ENCODE measurements at regions not wholly inside any gene's neighbourhood (a gene's known extent, or its start where the extent isn't known, plus 50 kb on each side); places are given as distances from the start of the nearest gene placed in this dataset.

GRCh38 chr5:135208555-135208902 is 174.5 kb upstream of the PITX1 start:
- Mint-ChIP-seq H3K36me3 (ENCODE audit: low read depth) (no peaks in the 10 kb centered on the region), H3K27me3 (peaks cover 16% of the 10 kb centered on the region), H3K4me3 (no peak overlapping the region), H3K9me3 (peaks cover 6% of the 10 kb centered on the region), H3K4me1 (peaks cover 6% of the 10 kb centered on the region), H3K27ac (no peak overlapping the region)
- ChIA-PET POLR2A (no interaction called here), CTCF (no interaction called here)
- DNase-seq, result no peak

GRCh38 chr5:135207866-135208265 is 173.8 kb upstream of the PITX1 start:
- POLR2A ChIA-PET, result no interaction called here
- CTCF ChIA-PET, result no interaction called here
- H3K4me1 Mint-ChIP-seq, result peaks cover 6% of the 10 kb centered on the region

GRCh38 chr5:135206862-135207261 is 172.8 kb upstream of the PITX1 start:
- Mint-ChIP-seq H3K4me1 (peaks cover 6% of the 10 kb centered on the region), H3K4me3 (no peak overlapping the region), H3K9me3 (peaks cover 13% of the 10 kb centered on the region), H3K27ac (no peak overlapping the region), H3K27me3 (peaks cover 27% of the 10 kb centered on the region), H3K36me3 (ENCODE audit: low read depth) (peaks cover 3% of the 10 kb centered on the region)
- no peak for DNase-seq
- POLR2A ChIA-PET, result no interaction called here
- CTCF ChIA-PET, result no interaction called here

More at GRCh38 chr5:135207866-135208265, 173.8 kb upstream of the PITX1 start:
- DNase-seq, result no peak
- Mint-ChIP-seq H3K9me3 (peaks cover 8% of the 10 kb centered on the region), H3K36me3 (ENCODE audit: low read depth) (peaks cover 3% of the 10 kb centered on the region), H3K4me3 (no peak overlapping the region), H3K27me3 (peaks cover 19% of the 10 kb centered on the region), H3K27ac (no peak overlapping the region)

GRCh38 chr5:135205632-135206349 is 171.8 kb upstream of the PITX1 start:
- ChIA-PET CTCF (no interaction called here), POLR2A (no interaction called here)
- no peak overlapping the region for H3K27ac Mint-ChIP-seq
- H3K9me3 Mint-ChIP-seq, result peaks cover 13% of the 10 kb centered on the region
- no peak overlapping the region for H3K4me3 Mint-ChIP-seq
- H3K27me3 Mint-ChIP-seq, result peaks cover 28% of the 10 kb centered on the region
- peaks cover 6% of the 10 kb centered on the region for H3K4me1 Mint-ChIP-seq
- no peak for DNase-seq
- H3K36me3 Mint-ChIP-seq (ENCODE audit: low read depth), result peaks cover 3% of the 10 kb centered on the region

- Mint-ChIP-seq H3K27me3 (peaks cover 44% of the 10 kb centered on the region), H3K4me1 (peaks cover 6% of the 10 kb centered on the region), H3K36me3 (ENCODE audit: low read depth) (peaks cover 3% of the 10 kb centered on the region), H3K4me3 (no peak overlapping the region), H3K27ac (no peak overlapping the region), H3K9me3 (peaks cover 13% of the 10 kb centered on the region)
- ChIA-PET CTCF (no interaction called here), POLR2A (no interaction called here)
- no peak for DNase-seq
These were observed 170.1 kb upstream of the PITX1 start for GRCh38 chr5:135204151-135204600.

- ChIA-PET CTCF (no interaction called here), POLR2A (no interaction called here)
- Mint-ChIP-seq H3K9me3 (peaks cover 13% of the 10 kb centered on the region), H3K36me3 (ENCODE audit: low read depth) (peaks cover 3% of the 10 kb centered on the region), H3K27ac (no peak overlapping the region), H3K4me3 (no peak overlapping the region), H3K4me1 (peaks cover 6% of the 10 kb centered on the region), H3K27me3 (peaks cover 48% of the 10 kb centered on the region)
- no peak for DNase-seq
These were observed 169.6 kb upstream of the PITX1 start for GRCh38 chr5:135203593-135204036.

- DNase-seq, result no peak
- H3K4me1 Mint-ChIP-seq, result peaks cover 6% of the 10 kb centered on the region
- H3K9me3 Mint-ChIP-seq, result peaks cover 13% of the 10 kb centered on the region
- H3K27me3 Mint-ChIP-seq, result peaks cover 50% of the 10 kb centered on the region
- CTCF ChIA-PET, result no interaction called here
- H3K36me3 Mint-ChIP-seq (ENCODE audit: low read depth), result peaks cover 3% of the 10 kb centered on the region
- no peak overlapping the region for H3K4me3 Mint-ChIP-seq
- POLR2A ChIA-PET, result no interaction called here
- no peak overlapping the region for H3K27ac Mint-ChIP-seq
These were observed 169.0 kb upstream of the PITX1 start for GRCh38 chr5:135203019-135203418.

GRCh38 chr5:135199919-135200318 is 165.9 kb upstream of the PITX1 start:
- Mint-ChIP-seq H3K27ac (no peak overlapping the region), H3K4me1 (peaks cover 6% of the 10 kb centered on the region), H3K9me3 (peaks cover 13% of the 10 kb centered on the region), H3K27me3 (peaks cover 58% of the 10 kb centered on the region), H3K36me3 (ENCODE audit: low read depth) (peaks cover 3% of the 10 kb centered on the region), H3K4me3 (no peak overlapping the region)
- POLR2A ChIA-PET, result no interaction called here
- DNase-seq, result no peak
- CTCF ChIA-PET, result no interaction called here

- ChIA-PET POLR2A (no interaction called here), CTCF (no interaction called here)
- Mint-ChIP-seq H3K36me3 (ENCODE audit: low read depth) (no peaks in the 10 kb centered on the region), H3K27ac (no peak overlapping the region), H3K4me3 (no peak overlapping the region), H3K4me1 (no peaks in the 10 kb centered on the region), H3K27me3 (peaks cover 68% of the 10 kb centered on the region), H3K9me3 (no peaks in the 10 kb centered on the region)
- no peak for DNase-seq
These were observed 162.5 kb upstream of the PITX1 start for GRCh38 chr5:135196483-135196882.

GRCh38 chr5:135195270-135195608 is 161.2 kb upstream of the PITX1 start:
- CTCF ChIA-PET, result no interaction called here
- DNase-seq, result no peak

GRCh38 chr5:135194573-135195269 is 160.7 kb upstream of the PITX1 start:
- H3K36me3 Mint-ChIP-seq (ENCODE audit: low read depth), result no peaks in the 10 kb centered on the region
- H3K4me1 Mint-ChIP-seq, result peaks cover 1% of the 10 kb centered on the region
- DNase-seq, result no peak
- peaks cover 71% of the 10 kb centered on the region for H3K27me3 Mint-ChIP-seq
- H3K27ac Mint-ChIP-seq, result no peak overlapping the region
- POLR2A ChIA-PET, result no interaction called here
- H3K4me3 Mint-ChIP-seq, result no peak overlapping the region
- H3K9me3 Mint-ChIP-seq, result no peaks in the 10 kb centered on the region
- CTCF ChIA-PET, result interaction anchor here (1.5 kb wide), 1 partner anchor 17 kb away, joined by 3 read pairs; no protein-coding TSS in a partner anchor

More at GRCh38 chr5:135195270-135195608, 161.2 kb upstream of the PITX1 start:
- H3K27ac Mint-ChIP-seq, result no peak overlapping the region
- no peaks in the 10 kb centered on the region for H3K9me3 Mint-ChIP-seq
- POLR2A ChIA-PET, result no interaction called here
- H3K36me3 Mint-ChIP-seq (ENCODE audit: low read depth), result no peaks in the 10 kb centered on the region
- peaks cover 1% of the 10 kb centered on the region for H3K4me1 Mint-ChIP-seq
- H3K27me3 Mint-ChIP-seq, result peaks cover 71% of the 10 kb centered on the region
- H3K4me3 Mint-ChIP-seq, result no peak overlapping the region

GRCh38 chr5:135194126-135194488 is 160.1 kb upstream of the PITX1 start:
- POLR2A ChIA-PET, result no interaction called here
- Mint-ChIP-seq H3K27ac (no peak overlapping the region), H3K4me1 (peaks cover 1% of the 10 kb centered on the region), H3K4me3 (no peak overlapping the region), H3K27me3 (peaks cover 69% of the 10 kb centered on the region), H3K9me3 (no peaks in the 10 kb centered on the region), H3K36me3 (ENCODE audit: low read depth) (no peaks in the 10 kb centered on the region)
- no peak for DNase-seq
- CTCF ChIA-PET, result interaction anchor here (1.5 kb wide), 1 partner anchor 18 kb away, joined by 3 read pairs; no protein-coding TSS in a partner anchor

GRCh38 chr5:135193213-135194125 is 159.4 kb upstream of the PITX1 start:
- ChIA-PET POLR2A (no interaction called here), CTCF (interaction anchor here (1.5 kb wide), 1 partner anchor 19 kb away, joined by 3 read pairs; no protein-coding TSS in a partner anchor)
- Mint-ChIP-seq H3K9me3 (no peaks in the 10 kb centered on the region), H3K4me3 (no peak overlapping the region), H3K27me3 (peaks cover 69% of the 10 kb centered on the region), H3K36me3 (ENCODE audit: low read depth) (no peaks in the 10 kb centered on the region), H3K4me1 (peaks cover 1% of the 10 kb centered on the region), H3K27ac (no peak overlapping the region)
- DNase-seq, result no peak
